GM21367 (cell line): ENCODE measurements at regions not wholly inside any gene's neighbourhood (a gene's known extent, or its start where the extent isn't known, plus 50 kb on each side); places are given as distances from the start of the nearest gene placed in this dataset.
"Not testable (repeated sequence)": the region's sequence is repeated elsewhere in the genome, so short reads cannot be mapped to it uniquely, and the experiment has no call there.

Experiments
- ATAC-seq: cut with Tn5 transposase; IDR thresholded peaks from one replicate; pipeline ENCODE4 v1.9.1; 2021; ENCODE audit not compliant: unreplicated experiment

DNA sequence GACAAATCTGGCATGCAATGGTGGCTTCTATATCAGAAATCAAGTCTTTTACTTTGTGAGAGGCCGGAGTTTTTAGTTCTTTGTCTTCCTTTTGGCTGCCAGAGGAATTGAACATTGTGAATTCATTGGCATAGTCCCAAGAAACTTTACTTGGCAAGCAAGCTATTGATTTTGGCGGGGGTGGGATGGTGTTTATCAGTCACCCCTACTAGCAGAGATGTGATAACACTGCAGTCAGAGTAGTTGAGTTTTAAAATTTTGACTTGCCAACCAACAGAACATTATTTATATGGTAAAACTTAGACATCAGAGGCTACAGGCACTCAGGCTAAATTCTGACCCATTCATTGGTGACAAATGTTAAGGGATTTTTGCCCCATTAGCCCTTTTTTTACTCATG lies 129.7 kb downstream of the FAM72C start:
- ATAC-seq, result not testable (repeated sequence)

DNA sequence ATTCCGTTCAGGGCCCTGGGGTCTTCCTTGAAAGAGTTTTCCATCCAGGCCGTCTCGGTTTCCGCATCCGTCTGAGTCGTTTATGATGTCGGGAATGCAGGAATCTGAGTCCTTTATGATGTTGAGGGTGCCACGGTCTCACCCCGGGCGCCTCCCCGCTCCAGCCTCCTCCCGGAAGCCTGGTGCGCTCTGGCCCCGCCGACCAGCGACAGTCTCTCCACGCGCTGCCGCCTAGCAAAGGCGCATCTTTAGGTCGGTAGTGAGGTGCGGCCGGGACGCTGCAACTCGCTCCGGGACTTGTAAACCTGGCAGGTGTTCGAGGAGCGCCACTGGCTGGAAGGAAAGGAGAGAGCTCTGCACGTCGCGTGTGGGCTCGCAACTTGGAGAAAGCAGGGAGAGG lies 132.6 kb downstream of the FAM72C start:
- not testable (repeated sequence) for ATAC-seq

DNA sequence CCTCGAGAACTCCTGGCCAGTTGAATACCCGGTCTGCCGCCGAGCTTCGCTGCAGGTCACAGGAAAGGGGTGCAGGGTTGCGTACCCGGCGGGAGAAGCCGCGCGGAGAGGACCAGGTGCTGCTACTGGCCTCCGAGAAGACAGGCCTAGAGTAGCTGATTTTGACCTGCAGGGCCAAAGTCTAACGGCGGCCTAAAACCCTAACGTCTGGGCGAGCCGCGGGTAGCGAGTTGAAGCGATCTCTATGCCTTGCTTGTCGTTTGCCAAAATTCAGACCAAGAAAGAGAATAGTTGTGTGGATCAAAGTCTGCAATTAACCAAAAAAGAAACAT lies 133.2 kb downstream of the FAM72C start:
- ATAC-seq, result not testable (repeated sequence)

DNA sequence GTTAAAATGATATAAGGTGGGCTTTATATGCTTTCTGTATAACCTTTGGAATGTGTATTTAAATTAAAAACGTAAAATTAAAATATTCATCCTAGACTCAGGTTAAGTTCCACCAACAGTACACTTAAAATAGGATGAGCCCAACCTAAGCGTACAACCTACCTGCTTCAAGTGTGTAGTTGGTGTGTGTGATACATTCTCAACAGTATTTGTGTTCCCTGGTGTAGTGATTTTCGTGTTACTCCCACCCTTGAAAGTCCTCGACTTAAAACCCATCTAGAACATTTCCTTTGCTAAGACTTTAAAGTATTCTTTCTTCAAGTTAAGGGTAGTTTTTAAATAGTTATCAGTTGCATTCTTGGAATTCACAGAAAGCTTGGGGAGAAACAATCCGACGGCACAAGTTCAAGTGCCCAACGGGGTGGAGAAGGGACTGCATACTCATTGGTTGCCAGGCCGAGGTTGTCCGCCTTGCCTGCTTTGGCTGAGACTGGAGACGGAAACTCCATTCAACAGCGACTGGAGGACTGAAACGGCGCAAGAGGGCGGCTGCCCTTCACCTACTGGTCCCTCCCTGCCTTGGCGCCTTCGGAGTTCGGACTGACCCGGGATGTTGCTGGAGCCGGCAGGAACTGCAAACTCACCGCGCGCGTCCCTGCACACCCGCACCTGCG lies 133.7 kb downstream of the FAM72C start:
- ATAC-seq, result not testable (repeated sequence)

DNA sequence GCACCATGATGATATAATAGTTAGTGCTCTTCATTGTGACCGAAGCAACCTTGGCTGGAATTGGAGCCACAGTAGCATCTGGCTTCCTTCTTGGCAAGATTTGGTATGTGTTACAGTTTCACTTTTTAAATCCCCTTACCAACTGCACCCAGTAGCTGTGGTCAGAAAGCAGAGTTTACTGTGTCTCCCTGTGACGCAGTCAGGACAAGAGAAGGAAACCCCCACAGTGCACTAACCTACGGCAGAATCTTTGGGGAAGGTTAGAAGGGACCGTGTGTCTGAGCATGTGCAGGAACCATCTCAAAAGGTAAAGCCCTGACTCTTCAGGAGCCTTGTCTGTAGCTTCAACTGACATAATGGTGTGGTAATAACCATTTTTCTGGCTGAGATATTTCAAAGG lies 138.4 kb downstream of the FAM72C start:
- not testable (repeated sequence) for ATAC-seq

DNA sequence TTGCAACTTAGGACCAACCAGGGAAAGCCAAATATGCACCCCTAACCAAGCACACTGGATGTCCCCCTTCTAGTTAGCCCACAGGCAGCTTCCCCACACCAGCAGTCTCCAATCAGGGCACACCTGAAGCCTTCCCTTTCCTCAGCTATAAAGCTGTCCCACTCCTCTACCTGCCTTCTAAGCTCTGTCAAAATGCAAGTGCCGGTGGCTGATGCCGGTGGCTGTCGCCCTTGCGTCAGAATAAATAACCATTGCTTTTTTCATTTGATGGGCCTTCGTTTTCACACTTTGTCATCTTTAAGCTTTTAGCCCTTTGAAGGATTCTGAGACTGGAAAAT lies 139.4 kb downstream of the FAM72C start:
- ATAC-seq, result not testable (repeated sequence)

DNA sequence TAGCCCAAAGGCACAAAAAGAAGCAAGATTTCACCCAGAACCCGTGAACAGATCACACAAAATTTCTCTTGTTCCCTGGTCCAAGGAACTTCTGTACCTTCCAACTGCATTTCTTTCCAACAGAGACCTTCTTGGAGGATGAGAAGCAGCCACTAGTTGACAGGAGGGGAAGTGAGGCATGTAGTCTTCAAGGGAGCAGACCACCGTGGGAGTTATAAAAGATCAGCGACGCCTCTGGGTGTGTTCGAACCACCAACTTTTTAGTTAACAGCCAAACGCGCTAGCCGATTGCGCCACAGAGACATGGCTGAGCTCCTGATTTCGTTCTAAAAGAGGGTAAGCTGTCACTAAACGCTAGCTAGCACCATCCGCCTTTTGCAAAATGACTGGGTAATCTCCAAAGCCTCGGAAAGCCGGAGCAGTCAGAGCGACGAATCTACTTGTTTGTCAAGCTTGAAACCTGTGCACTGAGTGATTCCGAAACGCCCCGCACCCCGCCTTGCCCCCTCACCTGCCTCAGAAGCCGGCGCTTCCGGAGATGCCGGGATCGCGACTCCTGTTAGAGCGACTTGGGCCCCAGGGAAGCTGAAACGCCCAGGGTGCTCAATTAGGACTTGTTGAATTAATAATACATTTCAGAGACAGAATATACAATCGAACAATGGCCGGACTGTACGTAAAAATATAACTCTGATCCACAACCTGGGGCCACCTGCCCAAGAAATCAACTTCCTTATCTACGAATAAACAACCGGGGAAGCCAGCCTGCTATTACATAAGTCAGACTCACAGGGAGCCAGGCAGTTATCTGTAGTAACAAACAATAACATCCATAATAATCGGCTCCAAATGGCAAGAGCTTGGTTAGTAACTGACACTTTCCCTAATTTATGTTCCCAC lies 140.1 kb downstream of the FAM72C start:
- ATAC-seq, result not testable (repeated sequence)

DNA sequence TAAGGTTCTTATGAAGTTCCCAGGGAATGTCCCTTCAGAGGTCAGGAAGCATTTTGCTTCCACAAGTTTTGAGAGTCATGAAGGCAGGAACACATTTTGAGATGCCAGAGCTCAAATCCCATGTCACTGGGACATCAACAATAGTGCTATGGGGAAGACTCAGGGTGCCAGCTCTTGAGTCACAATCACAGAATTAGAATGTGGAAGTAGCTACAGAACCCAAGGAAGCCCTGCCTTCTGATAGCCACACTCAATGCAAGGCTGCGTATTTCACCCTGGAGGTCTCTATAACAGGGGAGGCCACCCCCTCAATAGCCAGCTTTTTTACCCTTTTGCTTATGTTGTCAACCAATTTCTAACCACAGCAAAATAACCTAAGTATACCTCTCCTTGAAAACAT lies 145.6 kb downstream of the FAM72C start:
- ATAC-seq, result not testable (repeated sequence)

DNA sequence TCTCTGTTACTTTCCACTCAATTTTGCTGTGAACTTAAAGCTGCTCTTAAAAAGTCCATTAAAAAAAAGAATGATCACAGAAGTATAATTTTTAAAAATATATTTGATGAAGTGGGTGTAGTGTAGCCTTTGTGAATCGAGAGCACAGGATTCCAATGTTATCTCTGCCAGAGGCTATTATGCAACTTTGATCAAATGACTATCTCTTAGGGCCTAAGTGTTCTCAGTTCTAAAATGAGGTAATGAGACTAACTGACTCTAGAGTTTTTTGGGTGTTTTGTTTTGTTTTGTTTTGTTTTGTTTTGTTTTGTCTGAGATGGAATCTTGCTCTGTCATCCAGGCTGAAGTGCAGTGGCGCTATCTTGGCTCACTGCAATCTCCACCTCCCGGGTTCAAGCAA lies 147.5 kb downstream of the FAM72C start:
- ATAC-seq, result not testable (repeated sequence)

DNA sequence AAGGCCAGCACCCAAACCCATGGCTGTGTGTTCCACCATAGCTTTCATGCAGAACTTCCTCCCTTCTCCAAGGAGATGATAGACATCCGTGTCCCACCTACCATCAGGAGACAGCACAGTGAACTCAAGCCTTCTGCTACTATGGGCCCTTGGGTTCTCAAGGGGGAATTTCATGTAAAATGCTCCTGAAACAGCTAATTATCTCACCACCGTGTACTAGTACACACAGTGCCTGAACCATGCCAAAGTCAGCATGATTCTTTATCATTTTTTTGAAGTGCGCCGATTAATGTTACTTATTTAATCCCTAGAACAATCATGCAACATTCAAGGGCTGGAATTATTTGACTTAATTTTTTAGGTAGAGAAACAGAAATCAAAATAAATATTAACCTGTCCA lies 151.7 kb downstream of the FAM72C start:
- ATAC-seq, result not testable (repeated sequence)

DNA sequence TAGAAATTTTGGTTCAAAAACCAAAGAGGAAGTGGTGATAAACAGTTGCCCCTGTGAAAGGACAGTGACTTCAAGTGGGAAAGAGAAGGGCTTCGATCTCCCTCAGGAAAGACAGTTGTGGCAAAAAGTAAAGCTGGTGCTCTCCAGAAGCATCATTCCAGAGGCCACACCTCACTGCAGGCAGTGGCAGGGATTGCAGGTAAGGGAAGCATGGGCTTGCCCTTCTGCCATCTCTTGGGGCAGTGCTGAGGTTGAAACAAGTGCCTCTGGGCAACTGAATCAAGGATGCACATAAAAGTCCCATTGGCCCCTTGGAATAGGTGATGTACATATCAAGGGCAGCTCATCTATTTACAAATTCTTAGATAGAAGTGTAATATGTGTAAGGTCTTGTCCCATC lies 155.4 kb downstream of the FAM72C start:
- not testable (repeated sequence) for ATAC-seq

DNA sequence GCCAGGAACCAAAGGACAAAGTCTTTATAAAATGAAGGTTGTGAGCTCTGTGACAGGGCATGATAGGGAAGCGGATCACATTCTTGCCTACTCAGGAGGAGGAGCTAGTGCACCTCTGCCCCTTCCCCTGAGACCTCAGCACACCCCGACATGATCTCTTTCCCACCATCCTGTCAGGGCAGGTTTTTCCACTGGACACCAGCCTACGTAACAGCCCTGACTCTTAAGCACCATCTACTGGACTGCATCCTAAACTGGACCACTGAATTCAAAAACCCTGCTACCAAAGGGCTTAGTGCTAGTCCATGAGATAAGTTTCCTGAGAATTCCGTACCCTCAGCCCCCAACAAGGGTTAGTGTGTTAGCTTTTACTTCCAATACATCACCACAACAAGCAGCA lies 166.4 kb downstream of the FAM72C start:
- ATAC-seq, result not testable (repeated sequence)

DNA sequence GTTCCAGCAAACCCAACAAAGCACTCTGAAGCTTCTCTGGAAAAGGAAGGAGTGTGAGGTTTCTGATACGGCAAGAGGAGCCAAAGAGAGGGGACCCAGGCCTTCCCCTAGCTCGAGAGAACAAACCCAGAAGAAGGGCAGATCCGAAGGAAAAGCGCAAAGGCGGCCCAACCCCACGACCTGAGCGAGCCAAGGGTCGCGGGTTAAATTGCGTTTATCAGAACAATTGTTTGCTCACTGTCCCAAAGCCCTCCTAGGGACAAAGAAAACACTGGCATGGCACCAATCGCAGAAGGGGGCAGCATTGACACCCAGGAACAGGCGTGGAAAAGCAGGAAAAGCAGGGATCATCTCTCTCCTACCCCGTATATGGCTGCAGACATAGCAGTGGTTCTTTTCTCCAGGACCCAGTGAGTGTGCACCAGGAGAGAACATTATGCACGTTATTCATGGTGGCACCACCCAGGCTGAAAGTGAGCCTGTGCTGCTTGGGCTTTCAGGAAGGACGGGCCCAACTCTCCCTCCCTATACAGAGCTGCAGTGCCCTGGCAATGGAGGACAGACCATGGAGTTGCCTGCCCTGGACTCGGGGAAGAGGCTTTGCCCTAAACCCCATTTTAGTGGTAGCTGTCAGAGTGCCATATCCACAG lies 167.0 kb downstream of the FAM72C start:
- ATAC-seq, result not testable (repeated sequence)

DNA sequence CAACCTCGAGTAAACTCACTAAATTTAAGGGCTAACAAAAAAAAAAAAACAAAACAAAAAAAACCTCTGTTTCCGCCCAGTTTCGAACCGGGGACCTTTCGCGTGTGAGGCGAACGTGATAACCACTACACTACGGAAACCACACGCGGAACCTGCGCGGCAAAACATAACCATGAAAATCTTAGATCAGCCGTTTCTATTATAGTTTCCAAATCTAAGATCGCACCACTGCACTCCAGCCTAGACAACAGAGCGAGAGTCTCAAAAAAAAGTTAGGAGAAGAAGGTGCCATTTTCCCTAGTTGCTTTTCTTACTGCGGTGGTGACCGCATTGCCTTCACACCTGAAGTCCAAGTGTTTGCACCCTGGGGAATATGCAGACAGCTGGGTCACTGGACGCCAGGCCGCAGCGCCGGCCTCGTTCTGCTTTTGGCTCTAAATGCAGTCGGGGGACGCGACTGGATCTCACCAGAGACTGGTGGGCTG lies 167.8 kb downstream of the FAM72C start:
- ATAC-seq, result not testable (repeated sequence)

DNA sequence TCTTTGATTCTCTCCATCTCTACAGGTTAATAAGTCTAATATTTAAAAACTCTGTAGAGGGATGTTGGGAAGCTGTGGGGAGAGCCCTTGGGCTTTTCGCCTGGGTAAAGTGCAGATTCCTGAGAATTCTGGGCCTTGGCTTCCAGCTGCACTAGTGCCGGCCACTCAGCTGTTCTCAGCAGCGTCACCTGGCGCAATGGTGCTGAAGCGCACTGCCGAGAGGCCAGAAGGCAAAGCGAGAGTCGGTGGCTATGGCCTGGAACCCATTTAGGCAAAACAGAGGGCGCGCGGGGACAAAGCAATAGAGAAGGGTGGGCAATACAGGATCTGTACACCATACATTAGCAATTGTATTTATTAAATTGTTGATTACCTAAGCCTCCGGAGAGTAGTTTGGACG lies 168.7 kb downstream of the FAM72C start:
- not testable (repeated sequence) for ATAC-seq

DNA sequence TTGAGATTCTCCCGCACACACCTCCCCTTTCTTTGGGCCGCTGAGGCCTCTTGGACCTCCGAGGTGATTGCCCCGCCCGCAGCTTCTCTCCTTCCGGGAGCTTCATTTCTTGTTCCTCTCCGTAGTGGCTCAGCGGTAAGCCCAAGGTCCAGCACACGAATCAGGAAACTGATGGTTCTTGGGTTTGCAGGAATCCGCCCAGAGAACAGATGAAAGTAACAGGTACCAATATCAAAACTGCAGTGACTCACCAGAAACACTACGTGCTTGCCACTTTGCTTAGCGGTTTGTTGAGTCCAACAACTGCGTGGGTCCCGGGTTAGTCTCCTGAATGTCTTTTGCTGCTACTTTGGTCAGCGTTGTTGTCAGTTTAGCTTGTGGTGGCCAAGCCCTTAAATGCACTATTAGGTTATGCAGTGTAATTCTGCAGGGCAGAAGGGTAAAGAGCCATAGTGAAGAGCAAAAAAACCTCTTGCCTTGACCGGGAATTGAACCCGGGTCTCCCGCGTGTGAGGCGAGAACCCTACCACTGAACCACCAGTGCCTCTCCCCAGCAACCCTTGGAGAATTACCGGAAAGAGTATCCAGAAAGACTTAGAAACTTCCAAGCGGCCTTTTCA lies 172.1 kb downstream of the FAM72C start:
- ATAC-seq, result not testable (repeated sequence)

DNA sequence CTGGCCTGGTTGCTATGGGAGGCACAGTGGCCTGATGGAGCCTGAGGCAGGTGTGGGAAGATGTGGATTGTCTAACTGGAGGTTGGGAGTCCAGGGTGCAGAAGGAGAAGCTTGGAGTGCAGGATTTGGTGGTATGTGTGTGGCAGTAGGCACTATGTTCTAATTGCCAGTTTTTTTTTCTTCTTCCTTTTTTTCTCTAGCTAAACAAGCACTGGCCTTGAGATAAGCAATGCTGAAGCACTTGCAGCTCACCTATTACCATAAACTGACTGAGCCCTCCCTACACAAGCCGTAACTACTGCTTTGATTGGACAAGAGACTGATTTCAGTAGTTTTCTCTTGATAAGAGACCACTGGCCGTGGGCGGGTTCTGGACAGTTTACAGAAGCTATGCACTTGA lies 175.4 kb downstream of the FAM72C start:
- not testable (repeated sequence) for ATAC-seq

DNA sequence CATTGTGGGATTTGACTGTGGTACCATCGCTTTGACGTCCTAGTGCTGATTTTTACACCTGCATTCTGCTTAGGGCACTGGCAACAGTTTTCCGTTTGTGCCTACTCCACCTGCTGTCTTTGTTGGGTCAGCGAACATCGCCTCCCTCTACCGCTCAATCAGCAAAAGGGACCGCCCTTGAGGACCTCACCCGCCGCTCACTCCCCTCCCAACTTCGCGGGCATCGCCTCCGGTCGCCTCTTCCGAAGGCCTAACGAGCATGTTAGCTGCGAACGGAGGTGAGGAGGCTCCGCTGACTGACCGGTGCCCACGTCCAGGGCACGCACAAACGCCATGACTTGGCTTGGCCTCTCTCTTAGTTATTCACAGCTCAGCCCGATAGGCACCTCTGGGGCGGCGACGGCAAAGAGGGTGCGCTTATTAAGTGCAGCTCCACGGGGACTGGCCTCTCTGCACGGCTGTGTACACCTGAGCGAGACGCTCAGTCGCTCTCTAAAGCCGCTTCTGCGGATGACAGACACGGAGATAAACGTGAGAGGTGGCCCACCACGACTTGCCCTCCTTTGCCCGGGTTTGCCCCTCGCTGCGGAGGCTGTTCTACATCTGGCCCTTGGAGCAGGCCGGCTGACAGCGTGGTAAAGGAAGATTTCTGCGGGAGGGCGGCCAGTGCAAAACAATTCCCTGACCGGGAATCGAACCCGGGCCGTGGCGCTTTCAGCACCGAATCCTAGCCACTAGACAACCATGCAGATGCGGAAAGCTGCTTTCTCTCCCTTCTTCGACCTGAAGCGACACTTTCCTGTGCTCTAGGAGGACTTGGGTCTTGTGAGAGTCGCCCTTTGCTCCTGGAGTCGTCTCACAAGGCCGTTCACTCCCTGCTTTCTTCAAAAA lies 179.5 kb downstream of the FAM72C start:
- ATAC-seq, result not testable (repeated sequence)

DNA sequence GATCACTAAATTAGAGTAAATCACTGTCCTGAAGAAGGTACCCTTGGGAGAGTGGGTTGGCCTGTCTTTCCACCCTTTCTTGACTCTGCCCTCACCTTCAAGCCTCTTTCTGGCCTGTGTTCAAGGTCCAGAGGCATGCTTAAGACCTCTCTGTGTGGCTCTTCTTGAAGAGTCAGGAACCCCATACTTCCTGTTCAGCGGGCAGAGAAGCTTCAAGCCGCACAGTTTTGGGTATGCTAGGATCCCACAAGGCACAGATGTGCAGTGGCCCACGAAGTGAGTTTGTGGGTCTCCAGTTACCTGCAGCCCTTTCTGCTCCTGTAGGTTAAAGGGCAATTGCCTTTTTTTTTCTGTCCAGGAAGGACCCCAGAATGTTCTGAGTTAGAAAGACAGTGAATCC lies 185.4 kb downstream of the FAM72C start:
- not testable (repeated sequence) for ATAC-seq

DNA sequence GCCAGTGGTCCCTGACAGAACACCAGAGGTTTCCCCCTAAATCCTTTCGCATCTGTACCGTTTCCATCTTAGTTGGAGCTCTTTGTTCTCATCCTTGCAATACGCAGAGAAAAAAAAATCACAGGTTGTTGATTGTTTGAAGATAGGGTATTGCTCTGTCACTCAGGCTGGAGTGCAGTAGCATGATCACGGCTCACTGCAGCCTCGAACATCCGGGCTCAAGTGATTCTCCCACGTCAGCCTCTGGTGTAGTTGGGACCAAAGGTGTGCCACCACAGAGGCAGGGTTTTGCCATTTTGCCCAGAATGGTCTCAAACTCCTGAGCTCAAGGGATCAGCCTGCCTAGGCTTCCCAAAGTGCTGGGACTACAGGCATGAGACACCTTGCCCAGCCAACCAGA lies 185.9 kb downstream of the FAM72C start:
- not testable (repeated sequence) for ATAC-seq
